Caco-2 (cell line): ENCODE measurements at regions not wholly inside any gene's neighbourhood (a gene's known extent, or its start where the extent isn't known, plus 50 kb on each side); places are given as distances from the start of the nearest gene placed in this dataset.

Experiments used
- BruUV-seq: library from RNA; stranded (reverse); fragments of 400-500 nt; replicated peaks from 2 replicates; lab custom pipeline; 2021; lab: Mats Ljungman, UMichigan
- CTCF ChIA-PET: fragments of 300-600 bp; sonication (Branson Sonifier 250); formaldehyde crosslinking; loops from one replicate; lab custom pipeline; 2022; ENCODE audit warnings: antibody characterized with exemption; lab: Charles Lee
- POLR2A ChIA-PET: fragments of 300-600 bp; sonication (Branson Sonifier 250); formaldehyde crosslinking; loops from one replicate; lab custom pipeline; 2022; ENCODE audit warnings: antibody characterized with exemption; lab: Charles Lee
- DNase-seq, 2 experiments: peaks; one replicate each; pipeline versions ENCODE4 v3.0.0 to v3.0.0-alpha.2; 2020 to 2022
- H3K27me3 ChIP-seq: replicated peaks from 2 replicates; pipeline ENCODE4 v1.6.0; 2011; ENCODE audit warnings: low read length; ENCODE audit not compliant: control insufficient read depth, insufficient read depth
- H3K36me3 ChIP-seq: 2 replicates; pipeline ENCODE4 v1.5.1; 2011; ENCODE audit warnings: low read length; ENCODE audit not compliant: control insufficient read depth, insufficient read depth
- H3K4me1 ChIP-seq: fragments of 250-450 bp; sonication (Bioruptor Pico); 2 replicates; pipeline ENCODE4 v1.5.1; 2020; ENCODE audit warnings: mild to moderate bottlenecking
- H3K4me3 ChIP-seq: 2 replicates; pipeline ENCODE4 v1.5.1; 2011; ENCODE audit warnings: low read depth, mild to moderate bottlenecking, control low read depth, low read length
- H3K9me3 ChIP-seq: fragments of 250-450 bp; sonication (Bioruptor Pico); 2 replicates; pipeline ENCODE4 v1.5.1; 2020; ENCODE audit warnings: mild to moderate bottlenecking, moderate library complexity
- H3K27ac Mint-ChIP-seq: one replicate; pipeline ENCODE4 v1.8.0; 2022; ENCODE audit warnings: mixed read lengths; ENCODE audit not compliant: unreplicated experiment
- H3K27me3 Mint-ChIP-seq: one replicate; pipeline ENCODE4 v1.8.0; 2022; ENCODE audit warnings: mixed read lengths; ENCODE audit not compliant: insufficient read depth, unreplicated experiment
- H3K36me3 Mint-ChIP-seq: one replicate; pipeline ENCODE4 v1.8.0; 2022; ENCODE audit warnings: mild to moderate bottlenecking, mixed read lengths; ENCODE audit not compliant: insufficient read depth, unreplicated experiment
- H3K4me1 Mint-ChIP-seq: one replicate; pipeline ENCODE4 v1.8.0; 2022; ENCODE audit warnings: low read depth, mixed read lengths; ENCODE audit not compliant: unreplicated experiment
- H3K4me3 Mint-ChIP-seq: one replicate; pipeline ENCODE4 v1.8.0; 2022; ENCODE audit warnings: mild to moderate bottlenecking, moderate library complexity, mixed read lengths; ENCODE audit not compliant: unreplicated experiment
- H3K9me3 Mint-ChIP-seq: one replicate; pipeline ENCODE4 v1.8.0; 2022; ENCODE audit warnings: mixed read lengths; ENCODE audit not compliant: unreplicated experiment
- CTCF ChIP-seq, 2 experiments: fragments of 200-600 bp in 1 of 2; IDR thresholded peaks; 1 replicate in 1 of 2; 2 replicates in 1 of 2; pipeline versions ENCODE4 v1.5.1 to v1.8.0; 2011 to 2022; ENCODE audit warnings: antibody characterized with exemption in 1 of 2, control low read depth in 1 of 2, inconsistent platforms in 1 of 2, low read depth in 1 of 2, low read length in 1 of 2, mild to moderate bottlenecking in 1 of 2, moderate library complexity in 1 of 2; ENCODE audit not compliant: insufficient read depth in 1 of 2, severe bottlenecking in 1 of 2, unreplicated experiment in 1 of 2
- intact Hi-C: fragments of 100-400 bp; cut with micrococcal nuclease; formaldehyde crosslinking; loops from one replicate; pipeline ENCODE4 v1.10.0; 2022; ENCODE audit not compliant: unreplicated experiment

- H3K4me3 Mint-ChIP-seq, result no peak overlapping the region
- no peaks in the 10 kb centered on the region for H3K36me3 Mint-ChIP-seq
- TF ChIP-seq CTCF (IDR thresholded peaks at IDR 0.05; ENCODE audit: insufficient read depth in 1 of 2, low read depth in 1 of 2, low read length in 1 of 2, severe bottlenecking in 1 of 2, unreplicated experiment in 1 of 2), result no peak
- Histone ChIP-seq H3K27me3 (no peaks in the 10 kb centered on the region), H3K9me3 (peaks cover 5% of the 10 kb centered on the region), H3K4me1 (peaks cover 14% of the 10 kb centered on the region), H3K36me3 (no peaks in the 10 kb centered on the region; the same call in 1 of the 2 replicates), H3K4me3 (no peak overlapping the region)
- H3K9me3 Mint-ChIP-seq, result peaks cover 11% of the 10 kb centered on the region
- H3K27me3 Mint-ChIP-seq, result no peaks in the 10 kb centered on the region
- no peak for DNase-seq
- no peak overlapping the region for H3K27ac Mint-ChIP-seq
- intact Hi-C loops, result no loop called here
- ChIA-PET POLR2A (no interaction called here), CTCF (no interaction called here)
- H3K4me1 Mint-ChIP-seq, result peaks cover 10% of the 10 kb centered on the region
- no TSS peak for BruUV-seq
Measured at GRCh38 chr5:12125895-12126294, 221.6 kb upstream of the CTNND2 start.

GRCh38 chr5:12119657-12120056 is 215.4 kb upstream of the CTNND2 start:
- POLR2A ChIA-PET, result no interaction called here
- Histone ChIP-seq H3K4me3 (no peak overlapping the region), H3K27me3 (no peaks in the 10 kb centered on the region), H3K9me3 (no peaks in the 10 kb centered on the region; the same call in 1 of the 2 replicates), H3K4me1 (peaks cover 14% of the 10 kb centered on the region), H3K36me3 (no peaks in the 10 kb centered on the region)
- CTCF ChIA-PET, result no interaction called here
- no peaks in the 10 kb centered on the region for H3K27me3 Mint-ChIP-seq
- no peak for DNase-seq
- no peak overlapping the region for H3K27ac Mint-ChIP-seq
- H3K4me1 Mint-ChIP-seq, result peaks cover 16% of the 10 kb centered on the region
- intact Hi-C loops, result no loop called here
- TF ChIP-seq CTCF (IDR thresholded peaks at IDR 0.05; ENCODE audit: insufficient read depth in 1 of 2, low read depth in 1 of 2, low read length in 1 of 2, severe bottlenecking in 1 of 2, unreplicated experiment in 1 of 2), result no peak
- no peaks in the 10 kb centered on the region for H3K36me3 Mint-ChIP-seq
- H3K9me3 Mint-ChIP-seq, result peaks cover 23% of the 10 kb centered on the region
- BruUV-seq, result no TSS peak
- H3K4me3 Mint-ChIP-seq, result no peak overlapping the region

GRCh38 chr5:12114075-12114474 is 209.8 kb upstream of the CTNND2 start:
- ChIA-PET CTCF (no interaction called here), POLR2A (no interaction called here)
- Histone ChIP-seq H3K27me3 (no peaks in the 10 kb centered on the region), H3K9me3 (no peaks in the 10 kb centered on the region), H3K4me3 (no peak overlapping the region), H3K4me1 (peaks cover 25% of the 10 kb centered on the region), H3K36me3 (peaks cover 3% of the 10 kb centered on the region)
- intact Hi-C loops, result loop anchor here (5.0 kb wide), 1 partner anchor 927 kb away; no protein-coding TSS in a partner anchor
- no TSS peak for BruUV-seq
- Mint-ChIP-seq H3K27ac (no peak overlapping the region), H3K36me3 (no peaks in the 10 kb centered on the region), H3K4me3 (no peak overlapping the region), H3K9me3 (peaks cover 25% of the 10 kb centered on the region), H3K27me3 (no peaks in the 10 kb centered on the region), H3K4me1 (peaks cover 29% of the 10 kb centered on the region)
- TF ChIP-seq CTCF (IDR thresholded peaks at IDR 0.05; ENCODE audit: insufficient read depth in 1 of 2, low read depth in 1 of 2, low read length in 1 of 2, severe bottlenecking in 1 of 2, unreplicated experiment in 1 of 2), result no peak
- DNase-seq, result no peak
